Hindlimb muscle (tissue), 1 donor: ENCODE measurements at regions not wholly inside any gene's neighbourhood (a gene's known extent, or its start where the extent isn't known, plus 50 kb on each side); places are given as distances from the start of the nearest gene placed in this dataset.
"Not testable (repeated sequence)": the region's sequence is repeated elsewhere in the genome, so short reads cannot be mapped to it uniquely, and the experiment has no call there.

Source experiments
- DNase-seq: peaks from one replicate; pipeline ENCODE4 v3.0.0-alpha.2; 2013

- DNase-seq: no peak
These were observed 252.9 kb upstream of the CBLB start for GRCh38 chr3:106121491-106122289.

- DNase-seq: no peak
These were observed 256.0 kb upstream of the CBLB start for GRCh38 chr3:106124818-106125217.

GRCh38 chr3:106125321-106125720, 256.5 kb upstream of the CBLB start:
- peak; percentile 69 for DNase-seq

- DNase-seq: peak; percentile 40
These were observed 257.4 kb upstream of the CBLB start for GRCh38 chr3:106126067-106126845.

- DNase-seq: no peak
These were observed 258.0 kb upstream of the CBLB start for GRCh38 chr3:106126846-106127235.

GRCh38 chr3:106129939-106130338, 261.1 kb upstream of the CBLB start:
- no peak for DNase-seq

GRCh38 chr3:106130384-106131198, 261.8 kb upstream of the CBLB start:
- peak; percentile 66 for DNase-seq

- no peak for DNase-seq
These were observed 266.8 kb upstream of the CBLB start for GRCh38 chr3:106135451-106136160.

GRCh38 chr3:106139826-106140225, 271.0 kb upstream of the CBLB start:
- DNase-seq: no peak

GRCh38 chr3:106140431-106140830, 271.6 kb upstream of the CBLB start:
- DNase-seq: no peak

GRCh38 chr3:106144030-106144429, 275.2 kb upstream of the CBLB start:
- no peak for DNase-seq

GRCh38 chr3:106148440-106149082, 279.7 kb upstream of the CBLB start:
- DNase-seq: not testable (repeated sequence)

GRCh38 chr3:106157411-106157810, 288.6 kb upstream of the CBLB start:
- no peak for DNase-seq

- DNase-seq: no peak
These were observed 291.6 kb upstream of the CBLB start for GRCh38 chr3:106160396-106160795.

- no peak for DNase-seq
These were observed 292.4 kb upstream of the CBLB start for GRCh38 chr3:106161246-106161645.

- no peak for DNase-seq
These were observed 298.9 kb upstream of the CBLB start for GRCh38 chr3:106167728-106168127.

- no peak for DNase-seq
These were observed 300.3 kb upstream of the CBLB start for GRCh38 chr3:106168962-106169750.

GRCh38 chr3:106170636-106171035, 301.8 kb upstream of the CBLB start:
- no peak for DNase-seq

GRCh38 chr3:106172101-106172500, 303.3 kb upstream of the CBLB start:
- peak; percentile 25 for DNase-seq

GRCh38 chr3:106172780-106173179, 304.0 kb upstream of the CBLB start:
- DNase-seq: no peak

GRCh38 chr3:106175276-106175675, 306.5 kb upstream of the CBLB start:
- no peak for DNase-seq
